Activated CD4-positive, alpha-beta T cell treated with anti-CD3 and anti-CD28 coated beads for 36 hours (primary cell): ENCODE measurements at regions not wholly inside any gene's neighbourhood (a gene's known extent, or its start where the extent isn't known, plus 50 kb on each side); places are given as distances from the start of the nearest gene placed in this dataset.

Experiments used
- ATAC-seq: fragments of 200-7000 bp; cut with Tn5 transposase; one replicate; pipeline ENCODE4 v1.10.0; 2021; ENCODE audit warnings: mild to moderate bottlenecking, moderate library complexity
- CTCF ChIA-PET: fragments of 350-600 bp; sonication (Branson Sonifier 250); formaldehyde crosslinking; loops from one replicate; lab custom pipeline; 2021; ENCODE audit warnings: antibody characterized with exemption; lab: Charles Lee
- POLR2A ChIA-PET: fragments of 350-600 bp; sonication (Branson Sonifier 250); formaldehyde crosslinking; loops from one replicate; lab custom pipeline; 2021; ENCODE audit warnings: antibody characterized with exemption, inconsistent platforms; lab: Charles Lee
- DNase-seq: peaks from one replicate; pipeline ENCODE4 v3.0.0-alpha.2; 2020
- H3K27ac Mint-ChIP-seq: one replicate; pipeline ENCODE4 v1.8.0; 2021; ENCODE audit warnings: mixed read lengths
- H3K27me3 Mint-ChIP-seq: one replicate; pipeline ENCODE4 v1.8.0; 2021; ENCODE audit warnings: mixed read lengths
- H3K36me3 Mint-ChIP-seq: one replicate; pipeline ENCODE4 v1.8.0; 2021; ENCODE audit warnings: low read depth, mixed read lengths
- H3K4me1 Mint-ChIP-seq: one replicate; pipeline ENCODE4 v1.8.0; 2021; ENCODE audit warnings: mixed read lengths
- H3K4me3 Mint-ChIP-seq: one replicate; pipeline ENCODE4 v1.8.0; 2021; ENCODE audit warnings: mild to moderate bottlenecking, moderate library complexity, mixed read lengths
- H3K9me3 Mint-ChIP-seq: one replicate; pipeline ENCODE4 v1.8.0; 2021; ENCODE audit warnings: low read depth, mixed read lengths
- intact Hi-C, 2 experiments: fragments of 100-400 bp; cut with DNase I in 1 of 2; cut with micrococcal nuclease in 1 of 2; formaldehyde crosslinking; loops; one replicate each; pipeline versions ENCODE4 v1.14.2 to v1.15.1; 2022 to 2024; cut with DNase I, micrococcal nuclease

GRCh38 chr1:219993554-219994433, 52.5 kb downstream of the EPRS1 start:
- H3K9me3 Mint-ChIP-seq = no peaks in the 10 kb centered on the region
- CTCF ChIA-PET = interaction anchor here (0.6 to 0.9 kb wide), 2 partner anchors 120 to 288 kb away, joined by 3 to 4 read pairs; no protein-coding TSS in a partner anchor
- peaks cover 45% of the 10 kb centered on the region for H3K36me3 Mint-ChIP-seq
- no peaks in the 10 kb centered on the region for H3K4me1 Mint-ChIP-seq
- H3K4me3 Mint-ChIP-seq = no peak overlapping the region
- no peak overlapping the region for H3K27ac Mint-ChIP-seq
- intact Hi-C loops = loop anchor here in 1 of 2 experiments (5.0 kb wide), 1 partner anchor 109 kb away; no protein-coding TSS in a partner anchor
- no peaks in the 10 kb centered on the region for H3K27me3 Mint-ChIP-seq
- ATAC-seq = no peak
- DNase-seq = no peak
- POLR2A ChIA-PET = no interaction called here

- Mint-ChIP-seq H3K9me3 (no peaks in the 10 kb centered on the region), H3K4me3 (no peak overlapping the region), H3K27me3 (no peaks in the 10 kb centered on the region), H3K4me1 (no peaks in the 10 kb centered on the region), H3K27ac (no peak overlapping the region), H3K36me3 (peaks cover 46% of the 10 kb centered on the region)
- POLR2A ChIA-PET = no interaction called here
- DNase-seq (no peak), ATAC-seq (no peak)
- CTCF ChIA-PET = interaction anchor here (0.7 to 2.6 kb wide), 5 partner anchors 8 to 783 kb away, joined by 3 to 7 read pairs (median 3); no protein-coding TSS in a partner anchor
- intact Hi-C loops = loop anchor here in 1 of 2 experiments (5.0 kb wide), 1 partner anchor 110 kb away; no protein-coding TSS in a partner anchor
Observed at GRCh38 chr1:219991919-219992318, 54.4 kb downstream of the EPRS1 start.

DNA sequence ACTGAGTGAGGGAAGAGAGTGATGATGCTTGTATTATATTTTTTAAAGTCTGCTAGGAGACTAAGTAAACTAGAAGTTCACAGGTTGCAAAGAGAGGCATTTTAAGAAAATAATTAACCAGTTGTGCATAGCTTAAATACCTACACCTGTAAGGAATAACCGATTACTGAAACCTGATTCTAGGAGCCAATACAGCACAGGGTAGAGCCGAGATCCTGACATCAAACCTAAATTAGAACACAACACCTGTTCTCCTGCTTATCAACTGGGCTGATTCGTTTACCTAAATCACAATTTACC, 54.8 kb downstream of the EPRS1 start:
- CTCF ChIA-PET = interaction anchor here (0.7 to 2.6 kb wide), 6 partner anchors 9 to 784 kb away, joined by 3 to 7 read pairs (median 3); no protein-coding TSS in a partner anchor
- no peaks in the 10 kb centered on the region for H3K9me3 Mint-ChIP-seq

DNA sequence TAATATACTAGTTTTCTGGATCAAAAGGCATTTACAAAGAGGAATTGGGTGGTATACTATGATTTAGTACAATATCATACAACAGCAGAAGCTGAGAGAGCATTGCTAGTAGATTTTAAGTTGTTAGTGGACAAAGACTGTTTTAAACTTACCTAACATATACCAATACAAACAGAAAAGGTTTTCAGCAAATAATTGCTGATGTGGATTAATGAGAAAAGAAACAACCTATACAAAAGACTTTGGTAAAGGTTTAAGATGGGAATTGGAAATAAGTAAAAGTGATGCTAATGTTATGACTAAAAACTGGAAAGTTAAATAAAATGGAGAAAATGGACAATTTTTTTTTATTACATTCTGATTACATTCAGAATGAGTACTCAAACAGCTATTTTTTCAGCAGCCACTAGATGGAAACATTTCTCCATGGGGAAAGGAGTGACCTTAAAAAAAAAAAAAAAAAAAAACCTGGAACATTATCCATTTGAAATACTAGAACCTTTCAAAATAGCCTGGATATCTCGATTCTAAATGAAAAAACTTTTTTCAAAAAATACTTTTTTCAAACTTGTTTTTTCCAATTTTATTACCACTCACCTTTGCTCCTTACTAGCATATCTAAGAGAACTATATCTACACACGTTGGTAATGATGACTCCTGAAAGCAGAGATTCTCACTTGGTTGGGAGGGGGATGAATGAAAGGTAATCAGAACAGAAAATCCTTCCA, 55.4 kb downstream of the EPRS1 start:
- CTCF ChIA-PET = interaction anchor here (0.7 to 2.6 kb wide), 9 partner anchors 9 to 784 kb away, joined by 3 to 7 read pairs (median 3); partner anchors contain the start of gene BPNT1
- ATAC-seq (no peak), DNase-seq (no peak)
- Mint-ChIP-seq H3K36me3 (peaks cover 42% of the 10 kb centered on the region), H3K4me1 (no peaks in the 10 kb centered on the region), H3K4me3 (no peak overlapping the region), H3K27ac (no peak overlapping the region), H3K9me3 (no peaks in the 10 kb centered on the region), H3K27me3 (no peaks in the 10 kb centered on the region)
- POLR2A ChIA-PET = no interaction called here
- intact Hi-C loops = loop anchor here in 1 of 2 experiments (5.0 kb wide), 1 partner anchor 111 kb away; no protein-coding TSS in a partner anchor

More for the DNA sequence above, 54.8 kb downstream of the EPRS1 start:
- ATAC-seq (no peak), DNase-seq (no peak)
- Mint-ChIP-seq H3K27me3 (no peaks in the 10 kb centered on the region), H3K4me3 (no peak overlapping the region), H3K36me3 (peaks cover 44% of the 10 kb centered on the region), H3K4me1 (no peaks in the 10 kb centered on the region), H3K27ac (no peak overlapping the region)
- intact Hi-C loops = loop anchor here in 1 of 2 experiments (5.0 kb wide), 1 partner anchor 111 kb away; no protein-coding TSS in a partner anchor
- POLR2A ChIA-PET = no interaction called here

GRCh38 chr1:219989766-219990165, 56.5 kb downstream of the EPRS1 start:
- Mint-ChIP-seq H3K27ac (no peak overlapping the region), H3K36me3 (peaks cover 38% of the 10 kb centered on the region), H3K9me3 (no peaks in the 10 kb centered on the region), H3K4me1 (no peaks in the 10 kb centered on the region), H3K4me3 (no peak overlapping the region), H3K27me3 (no peaks in the 10 kb centered on the region)
- CTCF ChIA-PET = interaction anchor here (0.7 to 2.6 kb wide), 7 partner anchors 9 to 123 kb away, joined by 3 to 9 read pairs (median 4); no protein-coding TSS in a partner anchor
- DNase-seq (no peak), ATAC-seq (no peak)
- intact Hi-C loops = loop anchor here in 1 of 2 experiments (5.0 kb wide), 1 partner anchor 113 kb away; no protein-coding TSS in a partner anchor
- POLR2A ChIA-PET = no interaction called here

DNA sequence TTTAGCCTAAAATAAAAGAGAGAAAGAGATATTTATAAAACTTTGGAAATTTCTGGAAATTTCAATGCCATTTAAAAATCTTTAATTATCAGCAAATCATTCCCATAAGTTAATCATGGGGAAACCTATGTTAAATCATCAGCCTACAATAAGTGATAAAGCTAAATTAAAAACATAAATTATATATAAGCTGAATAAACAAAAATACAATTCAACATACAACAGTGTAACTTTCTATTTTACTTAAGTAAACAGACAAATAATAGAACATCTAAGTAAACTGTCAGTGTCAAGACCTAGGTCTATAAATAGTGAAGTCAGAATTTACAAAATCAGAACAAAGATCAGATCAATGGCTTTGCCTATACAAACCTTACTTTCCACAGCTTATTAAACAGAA, 57.5 kb downstream of the EPRS1 start:
- Mint-ChIP-seq H3K27me3 (no peaks in the 10 kb centered on the region), H3K27ac (no peak overlapping the region), H3K4me1 (no peaks in the 10 kb centered on the region), H3K9me3 (no peaks in the 10 kb centered on the region), H3K4me3 (no peak overlapping the region), H3K36me3 (peaks cover 40% of the 10 kb centered on the region)
- intact Hi-C loops = no loop called here
- ATAC-seq (no peak), DNase-seq (no peak)
- ChIA-PET POLR2A (no interaction called here), CTCF (interaction anchor here (0.5 to 2.2 kb wide), 4 partner anchors 10 to 155 kb away, joined by 3 to 9 read pairs (median 4); no protein-coding TSS in a partner anchor)

- Mint-ChIP-seq H3K9me3 (no peaks in the 10 kb centered on the region), H3K4me1 (no peaks in the 10 kb centered on the region), H3K27ac (no peak overlapping the region), H3K4me3 (no peak overlapping the region), H3K27me3 (no peaks in the 10 kb centered on the region), H3K36me3 (peaks cover 40% of the 10 kb centered on the region)
- CTCF ChIA-PET = interaction anchor here (0.7 to 2.2 kb wide), 2 partner anchors 10 to 124 kb away, joined by 3 to 9 read pairs; no protein-coding TSS in a partner anchor
- ATAC-seq (no peak), DNase-seq (no peak)
- POLR2A ChIA-PET = no interaction called here
- intact Hi-C loops = no loop called here
Observed at GRCh38 chr1:219988387-219988786, 57.9 kb downstream of the EPRS1 start.

GRCh38 chr1:219987325-219987724, 59.0 kb upstream of the SLC30A10 start:
- peaks cover 39% of the 10 kb centered on the region for H3K36me3 Mint-ChIP-seq
- no peaks in the 10 kb centered on the region for H3K27me3 Mint-ChIP-seq
- no peak overlapping the region for H3K27ac Mint-ChIP-seq
- CTCF ChIA-PET = interaction anchor here (1.1 kb wide), 1 partner anchor 45 kb away, joined by 3 read pairs; no protein-coding TSS in a partner anchor
- ATAC-seq (no peak), DNase-seq (no peak)
- no peaks in the 10 kb centered on the region for H3K9me3 Mint-ChIP-seq
- no peaks in the 10 kb centered on the region for H3K4me1 Mint-ChIP-seq
- intact Hi-C loops = no loop called here
- no peak overlapping the region for H3K4me3 Mint-ChIP-seq
- POLR2A ChIA-PET = interaction anchor here (0.5 kb wide), 1 partner anchor 118 kb away, joined by 3 read pairs; no protein-coding TSS in a partner anchor

- Mint-ChIP-seq H3K36me3 (peaks cover 38% of the 10 kb centered on the region), H3K4me3 (no peak overlapping the region), H3K27ac (no peak overlapping the region), H3K27me3 (no peaks in the 10 kb centered on the region), H3K9me3 (no peaks in the 10 kb centered on the region), H3K4me1 (no peaks in the 10 kb centered on the region)
- ChIA-PET POLR2A (no interaction called here), CTCF (no interaction called here)
- no peak for ATAC-seq
- no peak for DNase-seq
- intact Hi-C loops = no loop called here
Observed at GRCh38 chr1:219985169-219985568, 56.8 kb upstream of the SLC30A10 start.
